ENCODE measurements at regions not wholly inside any gene's neighbourhood (a gene's known extent, or its start where the extent isn't known, plus 50 kb on each side); places are given as distances from the start of the nearest gene placed in this dataset.

- no peak overlapping the region for H2AFZ ChIP-seq (ENCODE audit: low read depth)
- POLR2A ChIA-PET: no interaction called here
- CTCF ChIA-PET: no interaction called here
Measured at GRCh38 chr20:11467436-11467835, 450.3 kb upstream of the BTBD3 start.

GRCh38 chr20:11468880-11469279 lies 448.8 kb upstream of the BTBD3 start:
- Histone ChIP-seq H3F3A (replicated peaks; ENCODE audit: insufficient read depth) (no peaks in the 10 kb centered on the region), H3K9ac (no peak overlapping the region), H2AFZ (ENCODE audit: low read depth) (no peak overlapping the region), H3K4me3 (ENCODE audit: low read depth in 2 of 2, low read length in 1 of 2) (no peak overlapping the region), H3K27ac (ENCODE audit: low read depth in 2 of 2, low read length in 1 of 2) (no peak overlapping the region), H3K27me3 (ENCODE audit: insufficient read depth) (no peaks in the 10 kb centered on the region), H3K4me2 (no peak overlapping the region), H3K36me3 (replicated peaks in 1 of 2; ENCODE audit: control insufficient read depth in 1 of 2, insufficient read depth in 2 of 2, low read length in 1 of 2) (no peaks in the 10 kb centered on the region), H3K4me1 (ENCODE audit: control insufficient read depth in 1 of 2, insufficient read depth in 2 of 2, low read depth in 1 of 2, low read length in 1 of 2) (no peaks in the 10 kb centered on the region), H3K79me2 (ENCODE audit: insufficient read depth) (no peaks in the 10 kb centered on the region), H4K20me1 (ENCODE audit: insufficient read depth) (no peaks in the 10 kb centered on the region), H3K9me3 (no peaks in the 10 kb centered on the region), H3K9me2 (no peaks in the 10 kb centered on the region)
- DNase-seq: no peak
- ChIA-PET POLR2A (no interaction called here), CTCF (no interaction called here)
- TF ChIP-seq YY1 (IDR thresholded peaks at IDR 0.05; ENCODE audit: low read depth) (no peak), RCOR1 (IDR thresholded peaks at IDR 0.05; ENCODE audit: low read length) (no peak), RAD21 (IDR thresholded peaks at IDR 0.05; ENCODE audit: low read length) (no peak), EZH2phosphoT487 (IDR thresholded peaks at IDR 0.05; ENCODE audit: borderline replicate concordance, low read depth) (no peak), RFX5 (IDR thresholded peaks at IDR 0.05; ENCODE audit: low read length) (no peak)
- WGBS (ENCODE audit: low lambda C conversion rate): 38% methylated on average over 2 of the region's 2 CpGs

More at GRCh38 chr20:11467436-11467835, 450.3 kb upstream of the BTBD3 start:
- H3K36me3 ChIP-seq (replicated peaks in 1 of 2; ENCODE audit: control insufficient read depth in 1 of 2, insufficient read depth in 2 of 2, low read length in 1 of 2): no peaks in the 10 kb centered on the region
- no peaks in the 10 kb centered on the region for H3K9me2 ChIP-seq
- no peak overlapping the region for H3K4me3 ChIP-seq (ENCODE audit: low read depth in 2 of 2, low read length in 1 of 2)
- no peaks in the 10 kb centered on the region for H3K79me2 ChIP-seq (ENCODE audit: insufficient read depth)
- no peak overlapping the region for H3K9ac ChIP-seq
- no peak overlapping the region for H3K4me2 ChIP-seq
- H3K27ac ChIP-seq (ENCODE audit: low read depth in 2 of 2, low read length in 1 of 2): no peak overlapping the region
- no peaks in the 10 kb centered on the region for H3F3A ChIP-seq (replicated peaks; ENCODE audit: insufficient read depth)
- no peaks in the 10 kb centered on the region for H4K20me1 ChIP-seq (ENCODE audit: insufficient read depth)
- H3K9me3 ChIP-seq: no peaks in the 10 kb centered on the region
- DNase-seq: no peak
- H3K27me3 ChIP-seq (ENCODE audit: insufficient read depth): no peaks in the 10 kb centered on the region
- H3K4me1 ChIP-seq (ENCODE audit: control insufficient read depth in 1 of 2, insufficient read depth in 2 of 2, low read depth in 1 of 2, low read length in 1 of 2): no peaks in the 10 kb centered on the region
- TF ChIP-seq USF2 (IDR thresholded peaks at IDR 0.05; ENCODE audit: borderline replicate concordance, low read depth, low read length) (no peak), CHD2 (IDR thresholded peaks at IDR 0.05; ENCODE audit: low read length, partially characterized antibody) (no peak)

- H3K79me2 ChIP-seq (ENCODE audit: insufficient read depth): no peaks in the 10 kb centered on the region
- WGBS (ENCODE audit: low lambda C conversion rate): 92% methylated on average over 1 of the region's 1 CpG
- no peaks in the 10 kb centered on the region for H3K27me3 ChIP-seq (ENCODE audit: insufficient read depth)
- no peaks in the 10 kb centered on the region for H3F3A ChIP-seq (replicated peaks; ENCODE audit: insufficient read depth)
- H3K9me2 ChIP-seq: no peaks in the 10 kb centered on the region
- no peak overlapping the region for H3K9ac ChIP-seq
- no peak overlapping the region for H3K4me2 ChIP-seq
- no peaks in the 10 kb centered on the region for H3K36me3 ChIP-seq (replicated peaks in 1 of 2; ENCODE audit: control insufficient read depth in 1 of 2, insufficient read depth in 2 of 2, low read length in 1 of 2)
- no peak for DNase-seq
- no peaks in the 10 kb centered on the region for H4K20me1 ChIP-seq (ENCODE audit: insufficient read depth)
- H2AFZ ChIP-seq (ENCODE audit: low read depth): no peak overlapping the region
- no peak overlapping the region for H3K4me3 ChIP-seq (ENCODE audit: low read depth in 2 of 2, low read length in 1 of 2)
- ChIA-PET POLR2A (no interaction called here), CTCF (interaction anchor here (1.1 kb wide), 1 partner anchor 14 kb away, joined by 4 read pairs; no protein-coding TSS in a partner anchor)
- no peaks in the 10 kb centered on the region for H3K9me3 ChIP-seq
- H3K4me1 ChIP-seq (ENCODE audit: control insufficient read depth in 1 of 2, insufficient read depth in 2 of 2, low read depth in 1 of 2, low read length in 1 of 2): no peaks in the 10 kb centered on the region
- H3K27ac ChIP-seq (ENCODE audit: low read depth in 2 of 2, low read length in 1 of 2): no peak overlapping the region
- no peak for TF ChIP-seq RCOR1 (IDR thresholded peaks at IDR 0.05; ENCODE audit: low read length)
- no peak for TF ChIP-seq ELF1 (IDR thresholded peaks at IDR 0.05)
- TF ChIP-seq USF2 (IDR thresholded peaks at IDR 0.05; ENCODE audit: borderline replicate concordance, low read depth, low read length): no peak
- TF ChIP-seq PBX3 (IDR thresholded peaks at IDR 0.05): no peak
- no peak for TF ChIP-seq NFIC (IDR thresholded peaks at IDR 0.05; ENCODE audit: borderline replicate concordance)
- no peak for TF ChIP-seq MAX (IDR thresholded peaks at IDR 0.05; ENCODE audit: low read depth)
- TF ChIP-seq JUND (IDR thresholded peaks at IDR 0.05): no peak
- no peak for TF ChIP-seq POLR2AphosphoS5 (IDR thresholded peaks at IDR 0.05; ENCODE audit: low read depth, low read length)
- no peak for TF ChIP-seq TCF12 (IDR thresholded peaks at IDR 0.05)
- TF ChIP-seq TEAD4 (IDR thresholded peaks at IDR 0.05; ENCODE audit: borderline replicate concordance, insufficient read depth): no peak
- no peak for TF ChIP-seq FOXJ3 (CRISPR knock-in tag; IDR thresholded peaks at IDR 0.05)
- TF ChIP-seq TAF1 (IDR thresholded peaks at IDR 0.05; ENCODE audit: borderline replicate concordance, low read depth, low read length): no peak
- TF ChIP-seq NRF1 (IDR thresholded peaks at IDR 0.05; ENCODE audit: low read depth, low read length): no peak
- TF ChIP-seq CTCF (IDR thresholded peaks at IDR 0.05): no peak
Measured at GRCh38 chr20:11469795-11470435, 447.8 kb upstream of the BTBD3 start.
